Right lobe of liver (tissue), 6 donors: ENCODE measurements at regions not wholly inside any gene's neighbourhood (a gene's known extent, or its start where the extent isn't known, plus 50 kb on each side); places are given as distances from the start of the nearest gene placed in this dataset.
"Not testable (repeated sequence)": the region's sequence is repeated elsewhere in the genome, so short reads cannot be mapped to it uniquely, and the experiment has no call there.

Source experiments
- ATAC-seq, 4 donors: fragments of 200-7000 bp; cut with Tn5 transposase; one replicate each; pipeline ENCODE4 v1.9.1; 2020; ENCODE audit warnings: mild to moderate bottlenecking in 4 of 4, moderate library complexity in 4 of 4
- DNase-seq, 3 donors: peaks; one replicate each; pipeline ENCODE4 v3.0.0-alpha.2; 2020
- H3K27ac ChIP-seq, 3 donors: fragments of 200-600 bp; one replicate each; pipeline ENCODE4 v1.8.0; 2022
- H3K27me3 ChIP-seq, 2 donors: fragments of 200-600 bp; one replicate each; pipeline ENCODE4 v1.8.0; 2022
- H3K36me3 ChIP-seq, 4 donors: fragments of 200-600 bp; sonication (generic) in 1 of 4; one replicate each; pipeline versions ENCODE4 v1.5.1 to v1.8.0; 2017 to 2022; ENCODE audit warnings: control low read depth in 1 of 4
- H3K4me1 ChIP-seq, 4 donors: fragments of 200-600 bp; sonication (generic) in 1 of 4; one replicate each; pipeline versions ENCODE4 v1.5.1 to v1.8.0; 2017 to 2022; ENCODE audit warnings: control low read depth in 1 of 4
- H3K4me3 ChIP-seq, 3 donors: fragments of 200-600 bp; one replicate each; pipeline ENCODE4 v1.8.0; 2022
- H3K9me3 ChIP-seq, 4 donors: fragments of 200-600 bp; sonication (generic) in 1 of 4; one replicate each; pipeline versions ENCODE4 v1.5.1 to v1.8.0; 2017 to 2022; ENCODE audit warnings: control low read depth in 1 of 4
- CTCF ChIP-seq, 4 donors: fragments of 200-600 bp in 3 of 4; fragments of 450-650 bp in 1 of 4; IDR thresholded peaks; one replicate each; pipeline versions ENCODE4 v1.5.1 to v1.8.0; 2016 to 2022; ENCODE audit warnings: antibody characterized with exemption in 4 of 4, mild to moderate bottlenecking in 2 of 4
- POLR2A ChIP-seq: fragments of 450-650 bp; IDR thresholded peaks from one replicate; pipeline ENCODE4 v1.6.1; 2017; ENCODE audit warnings: antibody characterized with exemption, mild to moderate bottlenecking
- WGBS: methylation state at CpG from one replicate; pipeline ENCODE4 v1.1.6; 2018; ENCODE audit warnings: low coverage, low lambda C conversion rate; ENCODE audit not compliant: insufficient coverage; ENCODE audit errors: missing lambda C conversion rate; 5-methylcytosine and 5-hydroxymethylcytosine counted together
- intact Hi-C, 2 donors: fragments of 100-400 bp; cut with DNase I; formaldehyde crosslinking; loops; one replicate each; pipeline versions ENCODE4 v1.11.2 to v1.14.1; 2022
- donor health status: DM: no; HTN: yes; CAD: no.
- donor health status: DM: no; HTN: no; CAD: no.
- donor health status: DM: no; HTN: no; CAD: no.
- donor health status: DM: no; HTN: yes; CAD: no.
- donor health status: DM: no; HTN: yes; CAD: no.

- Histone ChIP-seq H3K4me3 (no peak overlapping the region), H3K27me3 (no peaks in the 10 kb centered on the region), H3K4me1 (no peaks in the 10 kb centered on the region), H3K36me3 (no peaks in the 10 kb centered on the region), H3K27ac (no peak overlapping the region), H3K9me3 (no peaks in the 10 kb centered on the region)
- TF ChIP-seq POLR2A (no peak), CTCF (IDR thresholded peaks at IDR 0.05) (no peak)
- 63% methylated on average over 1 of the region's 1 CpG for WGBS
- no peak for DNase-seq
- no peak for ATAC-seq
- intact Hi-C loops: no loop called here
Observed at GRCh38 chr12:78269620-78270019, 438.9 kb downstream of the NAV3 start.

- no peak for TF ChIP-seq POLR2A
- TF ChIP-seq CTCF (IDR thresholded peaks at IDR 0.05): no peak
- no peaks in the 10 kb centered on the region for H3K36me3 ChIP-seq
- DNase-seq (no peak), ATAC-seq (no peak)
- intact Hi-C loops: no loop called here
- no peak overlapping the region for H3K4me3 ChIP-seq
- no peak overlapping the region for H3K27ac ChIP-seq
- WGBS: 90% methylated on average over 3 of the region's 3 CpGs
- H3K27me3 ChIP-seq: no peaks in the 10 kb centered on the region
- no peaks in the 10 kb centered on the region for H3K4me1 ChIP-seq
- no peaks in the 10 kb centered on the region for H3K9me3 ChIP-seq
Observed at GRCh38 chr12:78271546-78271945, 440.9 kb downstream of the NAV3 start.

- no peak for ATAC-seq
- no peak for DNase-seq
- intact Hi-C loops: no loop called here
- H3K27me3 ChIP-seq: no peaks in the 10 kb centered on the region
- H3K9me3 ChIP-seq: no peaks in the 10 kb centered on the region
- 91% methylated on average over 2 of the region's 2 CpGs for WGBS
- TF ChIP-seq POLR2A: no peak
- no peak for TF ChIP-seq CTCF (IDR thresholded peaks at IDR 0.05)
- peaks cover 0 to 10% (median 0%) of the 10 kb centered on the region in 4 donors for H3K4me1 ChIP-seq
- H3K36me3 ChIP-seq: no peaks in the 10 kb centered on the region
- no peak overlapping the region for H3K4me3 ChIP-seq
- no peak overlapping the region for H3K27ac ChIP-seq
Observed at GRCh38 chr12:78275886-78276285, 445.2 kb downstream of the NAV3 start.

GRCh38 chr12:78278706-78279190 is 448.1 kb downstream of the NAV3 start:
- no peaks in the 10 kb centered on the region for H3K9me3 ChIP-seq
- H3K27me3 ChIP-seq: no peaks in the 10 kb centered on the region
- H3K4me1 ChIP-seq: peaks cover 0 to 10% (median 0%) of the 10 kb centered on the region in 4 donors
- no peak overlapping the region for H3K4me3 ChIP-seq
- TF ChIP-seq POLR2A (no peak), CTCF (IDR thresholded peaks at IDR 0.05) (no peak)
- DNase-seq: no peak
- ATAC-seq: peak in 2 of 4 donors; percentile 26 to 49
- WGBS: 93% methylated on average over 2 of the region's 2 CpGs
- intact Hi-C loops: no loop called here
- no peaks in the 10 kb centered on the region for H3K36me3 ChIP-seq
- peak overlapping the region in 1 of 3 donors; percentile 27 for H3K27ac ChIP-seq

- TF ChIP-seq POLR2A (no peak), CTCF (IDR thresholded peaks at IDR 0.05) (no peak)
- Histone ChIP-seq H3K36me3 (no peaks in the 10 kb centered on the region), H3K4me1 (peaks cover 0 to 10% (median 0%) of the 10 kb centered on the region in 4 donors), H3K27ac (no peak overlapping the region), H3K4me3 (no peak overlapping the region), H3K27me3 (no peaks in the 10 kb centered on the region), H3K9me3 (no peaks in the 10 kb centered on the region)
- DNase-seq (no peak), ATAC-seq (peak in 1 of 4 donors; percentile 12)
- 85% methylated on average over 5 of the region's 5 CpGs for WGBS
- intact Hi-C loops: no loop called here
Observed at GRCh38 chr12:78279567-78279966, 448.9 kb downstream of the NAV3 start.

- ATAC-seq: not testable (repeated sequence)
- WGBS: 63% methylated on average over 2 of the region's 2 CpGs
Observed at GRCh38 chr12:78281102-78281501, 450.4 kb downstream of the NAV3 start.

More at GRCh38 chr12:78281102-78281501, 450.4 kb downstream of the NAV3 start:
- H3K4me1 ChIP-seq: peaks cover 0 to 10% (median 0%) of the 10 kb centered on the region in 4 donors
- H3K4me3 ChIP-seq, DNase-seq, intact Hi-C loops, H3K9me3 ChIP-seq, H3K27ac ChIP-seq, H3K27me3 ChIP-seq, H3K36me3 ChIP-seq: not testable (repeated sequence)
